ENCODE measurements at regions not wholly inside any gene's neighbourhood (a gene's known extent, or its start where the extent isn't known, plus 50 kb on each side); places are given as distances from the start of the nearest gene placed in this dataset.

DNA sequence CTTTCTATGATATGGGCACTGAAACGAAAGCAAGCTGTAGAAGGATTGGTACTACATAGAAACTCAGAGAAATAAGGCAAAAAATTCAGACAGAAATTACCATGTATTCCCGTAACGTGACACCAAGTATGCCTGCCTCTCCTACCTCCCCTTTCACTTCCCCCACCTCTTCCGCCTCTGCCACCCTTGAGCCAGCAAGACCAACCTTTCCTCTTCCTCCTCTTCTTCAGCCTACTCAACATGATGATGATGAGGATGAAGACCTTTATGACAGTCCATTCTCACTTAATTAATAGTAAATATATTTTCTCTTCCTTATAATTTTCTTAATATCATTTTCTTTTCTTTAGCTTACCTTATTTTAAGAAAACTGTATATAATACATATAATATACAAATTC is 188.1 kb upstream of the VGLL2 start:
- DNase-seq (ENCODE audit: low spot score), result no peak

DNA sequence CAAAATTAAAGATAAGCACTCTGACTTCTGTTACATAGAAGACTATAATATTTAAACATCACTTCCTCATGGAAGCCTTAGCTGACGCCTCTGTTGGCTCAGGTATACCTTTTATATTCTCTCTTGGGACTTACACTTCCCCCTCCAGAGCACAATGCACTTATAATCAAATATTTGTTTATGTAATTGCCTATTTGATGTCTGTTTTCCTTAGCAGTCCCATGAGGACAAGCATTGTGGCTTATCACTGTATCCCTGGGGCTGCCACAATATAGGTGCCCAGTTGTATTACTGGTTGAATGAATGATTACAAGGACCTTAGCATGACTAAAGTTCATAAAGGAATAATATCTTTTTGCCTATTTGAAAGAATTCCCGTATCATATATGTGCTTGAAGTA is 186.7 kb upstream of the VGLL2 start:
- DNase-seq (ENCODE audit: low spot score), result no peak

DNA sequence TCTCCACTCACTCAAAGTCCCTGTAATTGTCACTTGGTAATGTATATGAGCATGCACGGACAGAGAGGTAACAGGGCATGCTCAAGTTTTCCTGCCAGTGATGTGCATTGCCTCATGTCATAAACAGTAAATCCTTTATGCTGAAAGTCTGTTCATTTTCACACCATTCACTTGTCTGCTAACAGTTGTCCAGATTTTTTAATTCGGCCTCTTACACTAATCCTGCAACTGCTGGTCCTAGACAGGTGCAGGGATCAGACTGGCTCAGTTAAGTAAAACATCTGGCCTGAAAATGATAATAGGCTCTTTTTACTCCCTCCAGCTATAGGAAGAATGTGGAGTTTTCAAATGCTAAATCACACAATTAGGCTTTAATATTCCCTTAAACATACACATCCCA is 185.4 kb upstream of the VGLL2 start:
- no peak for DNase-seq (ENCODE audit: low spot score)

DNA sequence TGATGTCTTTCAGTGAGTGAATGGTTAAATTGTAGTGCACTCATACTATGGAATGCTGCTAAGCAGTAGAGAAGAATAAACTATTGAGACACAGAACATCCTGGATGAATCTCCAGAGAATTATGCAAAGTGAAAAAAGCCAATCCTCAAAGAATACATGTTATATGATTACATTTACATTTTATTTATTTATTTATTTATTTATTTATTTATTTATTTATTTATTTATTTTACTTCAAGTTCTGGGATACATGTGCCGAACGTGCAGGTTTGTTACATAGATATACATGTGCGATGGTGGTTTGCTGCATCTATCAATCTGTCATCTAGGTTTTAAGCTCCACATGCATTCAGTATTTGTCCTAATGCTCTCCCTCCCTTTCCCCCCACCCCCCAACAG is 175.8 kb upstream of the VGLL2 start:
- DNase-seq (ENCODE audit: low spot score), result no peak

DNA sequence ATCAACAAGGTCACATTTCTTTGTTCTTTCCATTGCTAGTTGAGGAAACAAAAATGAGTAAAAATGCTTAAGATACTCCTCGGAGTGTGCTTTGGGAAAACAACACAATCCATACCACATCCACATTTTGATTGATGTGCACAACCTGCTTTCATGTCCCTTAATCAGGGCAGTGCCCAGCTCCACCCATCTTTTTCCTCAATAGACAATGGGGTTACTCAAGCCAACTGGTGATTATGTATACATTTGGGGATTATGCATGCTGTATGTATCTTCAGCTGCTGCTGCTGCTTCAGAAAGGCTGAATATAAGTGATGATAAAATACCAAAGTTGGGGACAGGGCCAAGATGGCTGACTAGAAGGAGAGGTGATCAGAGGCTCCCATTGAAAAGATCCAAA is 155.2 kb upstream of the VGLL2 start:
- no peak for DNase-seq (ENCODE audit: low spot score)

DNA sequence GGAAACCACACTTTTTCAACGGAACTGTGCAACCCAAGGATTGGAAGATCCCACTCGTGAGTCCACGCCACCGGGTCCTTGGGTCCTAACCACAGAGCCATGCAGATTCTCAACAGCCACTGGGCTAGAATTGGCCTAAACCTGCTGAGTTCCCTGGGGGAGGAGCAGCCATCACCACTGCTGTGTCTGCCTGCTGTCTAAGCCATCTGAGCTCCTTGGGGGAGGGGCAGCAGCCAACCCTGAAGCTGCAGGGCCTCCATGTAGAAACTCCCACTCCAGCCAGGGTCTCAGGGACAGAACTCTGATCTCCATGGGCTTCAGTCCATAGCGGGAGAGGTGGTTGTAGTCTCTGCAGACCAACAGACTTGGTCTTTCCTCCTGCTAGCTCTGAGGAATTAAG is 154.6 kb upstream of the VGLL2 start:
- no peak for DNase-seq (ENCODE audit: low spot score)

DNA sequence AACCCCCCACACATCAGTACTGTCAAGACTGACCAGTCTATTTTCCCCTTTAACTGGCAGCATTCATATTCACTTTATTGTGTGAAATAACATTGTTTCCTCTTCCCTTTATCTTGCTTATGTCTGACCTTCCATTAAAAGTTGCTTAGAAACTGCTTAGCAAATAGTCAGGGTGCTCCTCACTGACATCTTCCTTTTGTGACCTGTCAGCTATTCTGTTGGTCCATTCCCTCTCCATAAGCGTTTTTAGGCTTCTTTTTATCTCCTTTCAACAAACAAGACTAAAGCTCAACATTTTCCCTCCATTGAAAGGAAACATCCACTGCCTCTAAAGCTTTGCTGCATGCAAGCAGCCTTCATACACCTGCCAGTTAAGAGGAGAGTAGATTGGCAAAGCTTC is 147.7 kb upstream of the VGLL2 start:
- DNase-seq (ENCODE audit: low spot score), result no peak

DNA sequence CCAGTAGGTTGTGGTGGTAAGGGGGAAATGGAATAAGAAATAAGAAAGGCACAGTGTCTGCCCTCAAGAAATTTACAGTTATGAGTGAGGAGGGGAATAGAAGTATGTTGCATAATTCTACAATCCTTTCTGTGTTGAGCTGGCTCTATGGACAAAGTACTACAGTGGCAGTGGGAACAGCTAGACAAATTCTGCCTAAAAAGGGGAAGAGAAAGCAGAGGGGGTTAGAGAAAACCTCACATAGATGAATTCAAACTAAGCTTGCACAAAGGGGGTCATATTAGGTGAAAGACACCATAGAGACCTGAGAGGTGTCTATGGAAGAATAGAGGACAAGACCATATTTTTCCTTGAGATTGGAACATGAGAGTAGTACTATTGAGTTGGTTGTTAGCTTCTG is 146.9 kb upstream of the VGLL2 start:
- no peak for DNase-seq (ENCODE audit: low spot score)

DNA sequence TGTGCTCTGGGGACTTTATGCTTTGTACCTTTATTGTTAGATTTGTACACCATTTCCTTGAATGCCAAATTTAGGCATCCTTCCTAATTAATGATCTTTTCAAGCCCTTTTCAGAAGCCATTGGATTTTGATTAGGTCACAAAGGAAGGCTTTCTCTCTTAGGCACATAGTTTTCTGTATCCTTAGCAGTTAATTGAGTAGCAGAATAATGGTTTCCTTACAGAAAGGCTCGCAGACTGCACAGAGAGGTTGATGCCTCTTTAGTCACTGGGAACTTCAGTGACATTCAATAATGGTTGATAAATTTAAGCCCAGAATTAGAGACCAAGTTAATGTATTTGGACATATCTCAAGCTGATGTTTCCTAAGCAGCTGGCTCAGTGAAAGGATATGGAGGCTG is 139.1 kb upstream of the VGLL2 start:
- DNase-seq (ENCODE audit: low spot score), result no peak

DNA sequence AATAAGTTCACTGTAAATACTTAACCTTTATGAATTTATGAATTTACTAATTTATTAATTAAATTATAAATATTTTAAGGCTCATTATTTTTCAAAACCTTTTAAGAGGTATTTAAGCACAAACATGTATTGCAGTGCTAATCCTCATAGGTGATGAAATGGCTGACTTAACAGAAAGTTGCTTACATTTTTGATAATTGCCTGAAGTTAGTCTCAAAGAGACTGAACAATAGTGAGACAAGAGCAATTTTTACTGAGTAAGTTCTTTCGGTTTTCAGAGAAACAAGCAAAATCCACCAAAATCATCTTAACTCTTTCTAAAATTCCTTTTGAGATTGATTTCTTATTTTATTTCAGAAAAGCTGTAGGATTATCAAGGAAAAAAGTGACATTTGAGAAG is 137.3 kb upstream of the VGLL2 start:
- no peak for DNase-seq (ENCODE audit: low spot score)

DNA sequence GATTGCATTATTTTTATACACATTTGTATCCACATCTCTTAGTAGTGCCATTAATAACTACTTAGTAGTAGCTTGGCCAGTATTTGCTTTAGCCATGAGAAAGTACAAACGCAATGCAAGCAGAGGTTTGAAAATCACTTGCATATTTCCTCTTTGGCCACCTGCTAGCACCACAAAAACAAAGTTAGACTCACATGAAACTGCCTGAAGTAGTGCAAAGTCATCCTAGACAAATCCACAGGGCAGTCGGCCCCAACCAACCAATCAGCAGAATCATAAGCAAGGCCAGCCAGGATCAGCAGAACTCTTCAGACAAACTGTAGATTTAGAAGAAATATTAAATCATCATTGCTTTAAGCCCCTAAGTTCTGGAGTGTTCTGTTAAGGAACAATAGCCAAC is 135.2 kb upstream of the VGLL2 start:
- DNase-seq (ENCODE audit: low spot score), result no peak

DNA sequence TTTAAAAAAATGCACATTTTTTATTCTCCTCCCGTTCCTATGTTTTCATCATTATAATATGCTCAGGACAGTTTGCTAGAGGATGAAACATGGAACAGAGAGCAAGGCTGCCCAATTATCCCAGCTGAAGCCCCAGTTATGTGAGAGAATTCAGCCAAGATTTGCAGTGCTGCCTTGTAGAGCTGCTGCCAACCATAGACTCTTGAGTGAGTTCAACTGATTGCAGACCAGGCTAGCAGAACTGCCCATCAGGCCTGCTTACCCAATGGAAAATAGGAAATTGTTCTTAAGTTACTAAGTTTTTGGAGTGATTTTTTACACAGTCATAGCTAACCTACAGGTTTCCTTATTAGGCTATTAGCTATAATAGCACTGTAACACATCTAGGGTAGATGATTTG is 128.7 kb upstream of the VGLL2 start:
- DNase-seq (ENCODE audit: low spot score), result no peak

DNA sequence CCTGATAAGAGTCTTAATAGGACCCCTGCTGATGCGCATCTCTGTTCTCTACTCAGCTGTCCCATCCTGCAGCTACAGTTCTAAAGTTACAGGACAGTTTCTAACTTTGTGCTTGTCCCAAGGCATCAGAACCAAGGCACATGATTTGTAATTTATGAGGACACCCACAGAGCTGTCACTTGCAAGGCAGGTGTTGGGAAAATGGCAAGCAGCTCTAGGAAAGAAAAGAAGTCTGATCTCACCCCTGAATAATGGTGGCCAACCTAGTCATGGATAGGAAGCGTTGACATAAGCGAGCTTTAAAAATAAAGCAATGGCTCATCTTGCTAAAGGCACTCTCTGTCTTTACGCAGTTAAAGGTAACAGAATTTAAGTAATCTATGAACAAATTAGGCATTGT is 127.6 kb upstream of the VGLL2 start:
- no peak for DNase-seq (ENCODE audit: low spot score)

DNA sequence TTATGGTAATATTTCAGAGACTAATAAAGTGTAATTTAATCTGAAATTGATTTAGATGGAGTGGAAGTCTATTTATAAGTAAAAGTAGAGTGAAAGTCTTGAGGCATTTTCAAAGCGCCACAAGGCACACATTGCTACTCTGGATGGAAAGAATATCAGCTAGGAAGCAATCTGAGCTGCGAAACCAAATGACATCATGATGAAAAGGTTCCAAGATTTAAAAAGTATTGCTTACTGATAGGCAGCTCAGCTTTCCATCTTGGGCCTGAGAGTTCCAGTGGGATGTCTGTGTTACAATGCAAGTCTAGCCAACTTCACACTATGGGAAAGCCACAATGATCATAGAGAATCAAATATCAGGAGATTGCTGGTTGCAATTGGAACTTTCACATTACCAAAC is 126.9 kb upstream of the VGLL2 start:
- DNase-seq (ENCODE audit: low spot score), result no peak

DNA sequence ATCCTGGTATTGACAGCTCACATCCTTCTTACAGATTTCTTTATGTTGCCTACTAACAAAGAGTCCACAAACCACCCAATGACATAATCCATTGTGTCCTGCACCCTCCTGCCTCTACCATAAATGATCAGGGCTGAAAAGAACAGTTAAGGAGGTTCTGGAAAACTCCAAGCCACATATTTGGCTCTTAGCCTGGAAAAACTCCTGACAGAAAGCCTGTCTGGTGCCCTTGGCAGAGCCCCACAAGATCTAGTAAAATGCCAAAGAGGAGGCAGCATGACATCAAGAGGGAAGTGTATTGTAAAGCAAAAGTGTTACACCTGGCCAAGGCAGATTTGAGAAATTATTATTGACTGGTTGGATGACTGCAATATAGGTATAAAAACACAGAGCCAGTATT is 126.4 kb upstream of the VGLL2 start:
- no peak for DNase-seq (ENCODE audit: low spot score)

DNA sequence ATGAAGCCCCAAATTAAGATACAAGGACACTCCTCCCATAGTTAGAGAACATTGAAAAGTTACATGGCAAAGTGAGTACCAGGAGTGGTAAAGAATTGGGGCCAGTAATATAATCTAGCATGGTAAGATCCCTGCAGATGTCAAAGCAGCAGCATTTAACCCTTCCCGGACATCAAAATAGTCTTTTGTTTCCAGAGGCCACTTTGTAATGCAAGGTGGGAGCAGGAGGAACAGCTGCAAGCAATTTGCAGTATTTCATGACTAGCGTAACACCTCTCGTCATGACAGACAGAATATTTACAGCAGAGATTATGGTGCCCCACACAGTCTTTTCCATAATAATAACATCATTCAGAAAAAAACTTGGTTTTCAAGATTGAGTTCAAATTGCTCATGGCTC is 123.2 kb upstream of the VGLL2 start:
- no peak for DNase-seq (ENCODE audit: low spot score)

DNA sequence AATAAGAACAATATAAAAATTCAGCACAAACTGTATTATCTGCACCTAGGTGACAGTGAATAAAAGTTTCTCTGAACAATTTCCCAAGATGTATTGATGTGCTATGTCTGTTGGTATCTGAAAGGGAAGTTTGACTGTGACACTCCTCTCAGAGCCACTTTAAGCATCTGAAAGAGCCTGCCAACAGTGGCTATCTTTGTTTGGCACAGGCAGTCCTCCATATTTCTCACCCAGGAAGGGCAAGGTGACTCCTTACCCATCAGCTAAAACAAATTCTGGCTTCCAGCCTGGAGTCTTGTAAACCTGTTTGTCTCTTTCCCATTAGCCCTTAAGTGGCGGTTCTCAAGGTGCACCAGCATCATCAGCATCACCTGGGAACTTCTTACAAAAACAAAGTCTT is 122.4 kb upstream of the VGLL2 start:
- no peak for DNase-seq (ENCODE audit: low spot score)

DNA sequence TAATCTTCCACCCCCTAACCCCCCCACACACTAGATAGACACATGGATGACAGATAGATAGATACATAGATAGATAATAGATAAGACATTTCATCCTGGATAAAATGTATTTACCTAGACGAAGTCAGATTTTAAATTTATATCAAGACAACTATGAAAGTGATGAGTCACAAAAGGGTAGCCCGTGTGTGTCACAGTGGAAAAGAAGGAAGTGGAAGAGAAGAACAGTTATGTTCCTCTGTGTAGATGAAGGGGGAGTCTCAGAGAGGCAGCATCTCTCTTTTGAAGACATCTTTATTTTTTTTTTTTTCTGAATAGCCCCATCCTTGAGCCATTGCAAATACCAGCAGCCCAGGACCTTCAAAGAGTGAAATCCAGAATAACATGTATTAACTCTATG is 121.7 kb upstream of the VGLL2 start:
- no peak for DNase-seq (ENCODE audit: low spot score)

DNA sequence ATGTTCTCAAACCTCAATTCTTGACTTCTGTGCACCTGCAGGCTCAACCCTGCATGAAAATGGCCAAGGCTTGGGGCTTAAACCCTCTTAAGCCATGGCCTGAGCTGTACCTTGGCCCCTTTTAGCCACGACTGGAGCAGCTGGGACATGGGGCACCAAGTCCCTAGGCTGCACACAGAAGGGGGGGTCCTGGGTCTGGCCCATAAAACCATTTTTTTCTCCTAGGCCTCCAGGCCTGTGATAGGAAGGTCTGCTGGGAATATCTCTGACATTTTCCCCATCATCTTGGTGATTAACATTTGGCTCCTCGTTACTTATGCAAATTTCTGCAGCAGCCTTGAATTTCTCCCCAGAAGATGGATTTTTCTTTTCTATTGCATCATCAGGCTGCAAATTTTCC is 119.4 kb upstream of the VGLL2 start:
- no peak for DNase-seq (ENCODE audit: low spot score)

DNA sequence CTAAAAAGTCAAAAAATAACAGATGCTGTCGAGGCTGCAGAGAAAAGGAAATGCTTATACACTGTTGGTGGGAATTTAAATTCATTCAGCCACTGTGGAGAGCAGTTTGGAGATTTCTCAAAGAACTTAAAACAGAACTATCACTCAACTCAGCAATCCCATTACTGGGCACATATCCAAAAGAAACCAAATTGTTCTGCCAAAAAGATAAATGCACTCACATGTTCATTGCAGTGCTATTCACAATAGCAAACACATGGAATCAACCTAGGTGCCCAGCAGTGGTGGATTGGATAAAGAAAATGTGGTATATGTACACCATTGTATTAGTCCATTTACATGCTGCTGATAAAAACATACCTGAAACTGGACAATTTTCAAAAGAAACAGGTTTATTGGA is 116.0 kb upstream of the VGLL2 start:
- DNase-seq (ENCODE audit: low spot score), result no peak

DNA sequence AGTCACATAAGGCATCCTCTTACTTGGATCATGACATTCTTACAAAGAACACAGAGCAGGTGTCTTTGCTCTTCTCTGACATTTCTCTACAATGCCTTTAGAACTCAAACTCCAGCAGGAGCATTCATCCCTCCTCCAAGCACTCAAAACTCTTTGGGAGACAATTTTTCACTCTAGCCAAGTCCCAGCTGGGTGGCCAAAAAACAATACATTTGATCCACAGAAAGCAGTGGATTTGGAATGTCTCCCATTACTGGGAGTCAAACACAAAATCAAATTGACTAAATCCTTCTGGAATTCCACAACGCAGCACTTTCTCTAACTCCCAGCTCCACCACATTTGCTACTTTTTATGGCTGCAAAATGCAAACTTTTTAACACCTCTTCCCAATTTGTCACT is 108.6 kb upstream of the VGLL2 start:
- no peak for DNase-seq (ENCODE audit: low spot score)

DNA sequence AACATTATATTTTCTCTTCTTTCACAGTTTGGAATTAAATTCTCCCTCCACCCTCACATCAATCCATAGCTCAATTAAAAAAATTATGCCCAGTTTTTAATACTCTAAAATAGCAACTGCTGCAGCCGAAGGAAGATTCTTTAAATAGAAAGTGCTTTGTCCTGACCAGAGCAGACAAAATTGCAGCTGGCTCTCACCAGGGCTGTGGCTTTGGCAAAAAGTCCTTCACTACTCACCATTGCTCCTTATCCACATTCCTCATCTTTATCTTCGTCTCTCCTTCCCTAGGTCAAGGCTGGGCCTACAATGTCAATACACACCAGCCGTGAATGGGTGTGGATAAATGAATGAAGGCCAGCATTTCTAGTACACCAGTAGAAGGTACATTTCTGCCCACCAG is 107.9 kb upstream of the VGLL2 start:
- no peak for DNase-seq (ENCODE audit: low spot score)

DNA sequence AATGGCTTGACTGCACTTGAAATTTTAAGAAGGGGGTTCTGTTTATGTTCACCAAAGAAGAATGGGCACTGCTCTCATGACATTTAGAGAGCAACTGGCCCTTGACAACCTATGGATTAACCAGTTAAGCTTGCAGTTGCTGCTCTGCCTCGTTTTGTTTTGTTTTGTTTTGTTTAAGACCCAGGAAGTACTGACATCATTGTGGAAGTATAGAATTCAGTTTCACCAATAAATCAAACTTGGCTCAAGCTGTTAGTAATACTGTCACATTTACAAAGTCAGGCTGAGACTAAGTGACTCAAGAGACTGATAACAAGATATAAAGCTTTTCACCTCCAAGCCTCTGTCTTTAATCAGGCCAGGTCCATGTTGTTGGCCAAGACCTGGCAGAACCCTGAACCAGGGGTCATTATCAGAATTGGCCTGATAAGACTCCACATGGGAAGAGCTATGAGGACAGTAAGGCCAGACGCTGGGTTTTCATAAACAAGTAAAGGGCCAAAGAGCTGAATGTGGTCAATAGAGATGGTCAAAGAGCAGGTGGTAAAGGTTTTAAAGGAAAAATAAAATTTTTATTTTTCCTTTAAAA is 99.4 kb upstream of the VGLL2 start:
- DNase-seq (ENCODE audit: low spot score), result no peak

DNA sequence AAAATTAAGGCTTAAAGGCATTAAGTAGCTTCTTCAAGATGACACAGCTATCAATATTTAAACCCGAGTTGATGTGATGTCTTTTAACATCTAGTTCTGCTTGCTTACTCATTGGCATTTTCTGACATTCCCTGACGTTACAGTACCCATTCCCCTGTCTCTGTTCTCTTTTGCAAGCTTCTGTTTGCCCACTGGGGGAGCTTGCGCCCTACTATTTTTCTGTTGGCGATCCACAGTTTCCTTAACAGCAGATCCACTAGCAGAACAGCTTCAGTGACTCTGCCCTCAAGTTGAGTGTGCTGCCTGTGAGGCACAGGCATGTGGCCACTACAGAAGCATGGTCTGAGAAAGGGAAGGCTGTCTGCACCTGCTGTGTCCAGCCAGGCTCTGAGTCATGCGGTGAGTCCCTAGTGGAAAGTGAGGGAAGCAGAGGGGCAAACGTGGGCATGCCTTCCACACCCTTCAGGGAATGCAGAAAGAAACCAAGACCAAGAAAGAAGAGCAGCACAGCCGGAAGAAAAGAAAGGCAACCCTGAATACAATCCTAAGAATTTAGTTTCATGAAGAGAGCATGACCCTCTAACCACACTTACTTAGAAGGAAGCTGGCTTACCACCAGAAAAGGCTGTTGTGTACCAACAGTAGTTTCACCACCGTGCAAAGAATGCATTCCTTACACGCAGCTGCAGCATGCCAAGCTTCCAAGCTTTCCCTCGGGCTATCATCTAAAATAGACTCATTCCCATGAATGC is 97.7 kb upstream of the VGLL2 start:
- DNase-seq (ENCODE audit: low spot score), result peak; percentile 23

Measured in SW480 (cell line).